CD8-positive, alpha-beta memory T cell (primary cell): ENCODE measurements at regions not wholly inside any gene's neighbourhood (a gene's known extent, or its start where the extent isn't known, plus 50 kb on each side); places are given as distances from the start of the nearest gene placed in this dataset.

Experiments
- CTCF ChIA-PET: fragments of 350-600 bp; sonication (Branson Sonifier 250); formaldehyde crosslinking; loops from one replicate; lab custom pipeline; 2021; ENCODE audit warnings: antibody characterized with exemption; lab: Charles Lee
- POLR2A ChIA-PET: fragments of 350-600 bp; sonication (Branson Sonifier 250); formaldehyde crosslinking; loops from one replicate; lab custom pipeline; 2021; ENCODE audit warnings: antibody characterized with exemption; lab: Charles Lee
- DNase-seq, 5 donors: peaks; one replicate each; pipeline versions ENCODE4 v3.0.0 to v3.0.0-alpha.2; 2020 to 2022; ENCODE audit warnings: mixed read lengths in 1 of 5
- H3K27ac ChIP-seq: one replicate; pipeline ENCODE4 v1.7.0; 2013; ENCODE audit warnings: low read depth, mild to moderate bottlenecking, low read length, moderate library complexity
- H3K27me3 ChIP-seq: 2 replicates; pipeline ENCODE4 v1.7.0; 2013; ENCODE audit warnings: low read length, mild to moderate bottlenecking; ENCODE audit not compliant: insufficient read depth, poor library complexity, severe bottlenecking
- H3K36me3 ChIP-seq: 2 replicates; pipeline ENCODE4 v1.7.0; 2013; ENCODE audit warnings: mild to moderate bottlenecking, low read length, moderate library complexity; ENCODE audit not compliant: insufficient read depth
- H3K4me1 ChIP-seq: 2 replicates; pipeline ENCODE4 v1.7.0; 2013; ENCODE audit warnings: mild to moderate bottlenecking, low read length, moderate library complexity; ENCODE audit not compliant: insufficient read depth
- H3K4me3 ChIP-seq: 2 replicates; pipeline ENCODE4 v1.7.0; 2013; ENCODE audit warnings: mild to moderate bottlenecking, low read length
- H3K9me3 ChIP-seq: 2 replicates; pipeline ENCODE4 v1.7.0; 2013; ENCODE audit warnings: mild to moderate bottlenecking, low read length
- H3K27ac Mint-ChIP-seq, 8 donors: one replicate each; pipeline ENCODE4 v1.8.0; 2020 to 2021; ENCODE audit warnings: mixed read lengths in 8 of 8, mild to moderate bottlenecking in 6 of 8, inconsistent platforms in 3 of 8, moderate library complexity in 3 of 8
- H3K27me3 Mint-ChIP-seq, 2 donors: one replicate each; pipeline ENCODE4 v1.8.0; 2020 to 2021; ENCODE audit warnings: mixed read lengths in 2 of 2, mild to moderate bottlenecking in 1 of 2, moderate library complexity in 1 of 2
- H3K36me3 Mint-ChIP-seq, 3 donors: one replicate each; pipeline ENCODE4 v1.8.0; 2020 to 2021; ENCODE audit warnings: mixed read lengths in 3 of 3, inconsistent platforms in 1 of 3, mild to moderate bottlenecking in 1 of 3
- H3K4me1 Mint-ChIP-seq, 3 donors: one replicate each; pipeline ENCODE4 v1.8.0; 2020 to 2021; ENCODE audit warnings: mixed read lengths in 3 of 3, inconsistent platforms in 1 of 3, mild to moderate bottlenecking in 1 of 3
- H3K4me3 Mint-ChIP-seq, 7 donors: one replicate each; pipeline ENCODE4 v1.8.0; 2020 to 2021; ENCODE audit warnings: mixed read lengths in 7 of 7, mild to moderate bottlenecking in 6 of 7, moderate library complexity in 4 of 7, inconsistent platforms in 2 of 7
- H3K9me3 Mint-ChIP-seq, 5 donors: one replicate each; pipeline ENCODE4 v1.8.0; 2020 to 2022; ENCODE audit warnings: mixed read lengths in 5 of 5, mild to moderate bottlenecking in 3 of 5, moderate library complexity in 2 of 5, inconsistent platforms in 1 of 5

GRCh38 chr7:41418337-41418736 is 284.6 kb downstream of the INHBA start:
- DNase-seq = no peak
- Mint-ChIP-seq H3K4me1 (no peaks in the 10 kb centered on the region), H3K4me3 (no peak overlapping the region), H3K9me3 (peaks cover 4 to 10% (median 7%) of the 10 kb centered on the region in 5 donors), H3K27me3 (no peaks in the 10 kb centered on the region), H3K27ac (no peak overlapping the region), H3K36me3 (no peaks in the 10 kb centered on the region)
- no peaks in the 10 kb centered on the region for H3K36me3 ChIP-seq
- POLR2A ChIA-PET = no interaction called here
- H3K27ac ChIP-seq = no peak overlapping the region
- H3K4me1 ChIP-seq = no peaks in the 10 kb centered on the region
- H3K27me3 ChIP-seq = no peaks in the 10 kb centered on the region
- no peak overlapping the region for H3K4me3 ChIP-seq
- no peaks in the 10 kb centered on the region for H3K9me3 ChIP-seq
- CTCF ChIA-PET = no interaction called here

GRCh38 chr7:41416208-41416595 is 286.7 kb downstream of the INHBA start:
- Histone ChIP-seq H3K4me1 (no peaks in the 10 kb centered on the region), H3K27ac (no peak overlapping the region), H3K27me3 (no peaks in the 10 kb centered on the region), H3K4me3 (no peak overlapping the region), H3K36me3 (no peaks in the 10 kb centered on the region), H3K9me3 (no peaks in the 10 kb centered on the region)
- no peaks in the 10 kb centered on the region for H3K36me3 Mint-ChIP-seq
- no peaks in the 10 kb centered on the region for H3K27me3 Mint-ChIP-seq
- H3K4me3 Mint-ChIP-seq = no peak overlapping the region
- POLR2A ChIA-PET = no interaction called here
- H3K9me3 Mint-ChIP-seq = peaks cover 2 to 10% (median 6%) of the 10 kb centered on the region in 5 donors
- CTCF ChIA-PET = no interaction called here
- no peak for DNase-seq
- H3K4me1 Mint-ChIP-seq = no peaks in the 10 kb centered on the region
- no peak overlapping the region for H3K27ac Mint-ChIP-seq

GRCh38 chr7:41415471-41416207 is 287.3 kb downstream of the INHBA start:
- DNase-seq = no peak
- no peaks in the 10 kb centered on the region for H3K27me3 ChIP-seq
- peaks cover 2 to 10% (median 5%) of the 10 kb centered on the region in 5 donors for H3K9me3 Mint-ChIP-seq
- H3K27ac ChIP-seq = no peak overlapping the region
- no peak overlapping the region for H3K4me3 ChIP-seq
- ChIA-PET CTCF (no interaction called here), POLR2A (no interaction called here)
- H3K4me1 ChIP-seq = no peaks in the 10 kb centered on the region
- H3K36me3 Mint-ChIP-seq = no peaks in the 10 kb centered on the region
- H3K27ac Mint-ChIP-seq = no peak overlapping the region
- H3K4me1 Mint-ChIP-seq = no peaks in the 10 kb centered on the region
- no peak overlapping the region for H3K4me3 Mint-ChIP-seq
- no peaks in the 10 kb centered on the region for H3K9me3 ChIP-seq
- no peaks in the 10 kb centered on the region for H3K27me3 Mint-ChIP-seq
- H3K36me3 ChIP-seq = no peaks in the 10 kb centered on the region

GRCh38 chr7:41415051-41415450 is 287.8 kb downstream of the INHBA start:
- Histone ChIP-seq H3K36me3 (no peaks in the 10 kb centered on the region), H3K9me3 (no peaks in the 10 kb centered on the region), H3K4me1 (no peaks in the 10 kb centered on the region), H3K27ac (no peak overlapping the region), H3K4me3 (no peak overlapping the region), H3K27me3 (no peaks in the 10 kb centered on the region)
- CTCF ChIA-PET = no interaction called here
- Mint-ChIP-seq H3K4me1 (no peaks in the 10 kb centered on the region), H3K36me3 (no peaks in the 10 kb centered on the region), H3K27me3 (no peaks in the 10 kb centered on the region), H3K27ac (no peak overlapping the region), H3K4me3 (no peak overlapping the region), H3K9me3 (peaks cover 2 to 10% (median 5%) of the 10 kb centered on the region in 5 donors)
- POLR2A ChIA-PET = no interaction called here
- no peak for DNase-seq

DNA sequence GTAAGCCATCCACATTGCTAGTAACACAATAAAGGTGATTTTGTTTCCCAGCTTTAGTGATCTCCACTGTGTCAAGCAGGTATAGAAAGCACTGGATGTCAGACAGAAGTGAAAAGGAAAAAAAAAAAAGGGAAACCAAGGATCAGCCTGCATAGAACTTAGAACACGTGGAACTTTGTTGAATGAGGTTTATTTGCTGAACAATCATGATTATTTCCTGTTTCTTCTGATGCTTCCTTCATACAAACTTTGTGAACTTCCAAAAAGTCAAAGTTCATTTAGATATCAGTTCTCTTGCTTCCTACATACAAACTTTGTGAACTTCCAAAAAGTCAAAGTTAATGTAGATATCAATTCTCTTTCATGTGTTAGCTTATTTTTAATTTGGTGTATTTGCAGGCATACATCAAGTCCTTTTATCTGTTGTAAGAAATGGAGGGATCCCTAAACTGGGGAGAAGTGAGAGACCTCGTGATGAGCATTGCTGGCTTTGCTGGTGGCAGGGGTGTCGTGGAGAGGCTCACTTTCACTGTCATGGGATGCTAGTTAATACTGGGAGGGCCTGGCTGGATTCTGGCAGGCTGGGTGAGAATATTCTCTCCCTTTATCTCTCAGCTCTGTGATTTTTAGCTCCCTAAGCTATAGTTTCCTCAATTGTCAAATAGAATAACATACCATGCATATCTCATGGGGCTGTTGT is 298.4 kb downstream of the INHBA start:
- ChIA-PET POLR2A (no interaction called here), CTCF (no interaction called here)
- no peaks in the 10 kb centered on the region for H3K36me3 Mint-ChIP-seq
- Histone ChIP-seq H3K4me3 (no peak overlapping the region), H3K27me3 (no peaks in the 10 kb centered on the region), H3K4me1 (no peaks in the 10 kb centered on the region), H3K36me3 (no peaks in the 10 kb centered on the region), H3K27ac (no peak overlapping the region), H3K9me3 (no peaks in the 10 kb centered on the region)
- DNase-seq = no peak
- H3K27ac Mint-ChIP-seq = no peak overlapping the region
- no peaks in the 10 kb centered on the region for H3K27me3 Mint-ChIP-seq
- H3K4me3 Mint-ChIP-seq = no peak overlapping the region
- H3K4me1 Mint-ChIP-seq = no peaks in the 10 kb centered on the region
- peaks cover 1 to 15% (median 13%) of the 10 kb centered on the region in 5 donors for H3K9me3 Mint-ChIP-seq

- Histone ChIP-seq H3K9me3 (no peaks in the 10 kb centered on the region), H3K27ac (no peak overlapping the region), H3K27me3 (no peaks in the 10 kb centered on the region), H3K4me1 (no peaks in the 10 kb centered on the region), H3K36me3 (no peaks in the 10 kb centered on the region), H3K4me3 (no peak overlapping the region)
- Mint-ChIP-seq H3K4me3 (no peak overlapping the region), H3K36me3 (no peaks in the 10 kb centered on the region), H3K27me3 (no peaks in the 10 kb centered on the region), H3K9me3 (peaks cover 0 to 18% (median 12%) of the 10 kb centered on the region in 5 donors), H3K27ac (no peak overlapping the region), H3K4me1 (no peaks in the 10 kb centered on the region)
- ChIA-PET POLR2A (no interaction called here), CTCF (no interaction called here)
- DNase-seq = no peak
Measured at GRCh38 chr7:41403291-41403690, 299.6 kb downstream of the INHBA start.

GRCh38 chr7:41401833-41402232 is 301.1 kb downstream of the INHBA start:
- H3K4me3 Mint-ChIP-seq = no peak overlapping the region
- H3K27ac Mint-ChIP-seq = no peak overlapping the region
- Histone ChIP-seq H3K27me3 (no peaks in the 10 kb centered on the region), H3K4me3 (no peak overlapping the region), H3K36me3 (no peaks in the 10 kb centered on the region), H3K27ac (no peak overlapping the region), H3K9me3 (no peaks in the 10 kb centered on the region), H3K4me1 (no peaks in the 10 kb centered on the region)
- ChIA-PET POLR2A (no interaction called here), CTCF (no interaction called here)
- no peaks in the 10 kb centered on the region for H3K4me1 Mint-ChIP-seq
- no peaks in the 10 kb centered on the region for H3K27me3 Mint-ChIP-seq
- no peak for DNase-seq
- no peaks in the 10 kb centered on the region for H3K36me3 Mint-ChIP-seq
- H3K9me3 Mint-ChIP-seq = peaks cover 0 to 24% (median 10%) of the 10 kb centered on the region in 5 donors

DNA sequence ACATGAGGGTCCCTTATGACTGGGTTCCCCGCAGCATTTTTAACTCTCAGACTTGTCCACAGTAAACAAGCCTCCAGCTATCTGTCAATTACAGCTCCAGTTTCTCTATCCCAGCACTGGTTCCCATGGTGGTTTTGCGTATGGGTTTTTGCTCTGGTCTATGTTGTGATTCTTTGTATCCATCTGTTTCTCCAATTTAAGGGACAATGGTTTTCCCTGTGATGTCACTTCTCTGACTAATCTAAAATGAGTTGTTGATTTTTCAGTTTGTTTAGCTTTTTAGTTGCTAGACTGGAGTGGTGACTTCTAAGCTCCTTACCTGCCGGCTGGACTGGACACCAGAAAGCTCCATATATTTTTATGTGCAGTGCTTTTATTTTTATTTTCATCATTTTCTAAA is 303.7 kb downstream of the INHBA start:
- H3K36me3 ChIP-seq = no peaks in the 10 kb centered on the region
- no peak overlapping the region for H3K4me3 Mint-ChIP-seq
- no peak overlapping the region for H3K27ac ChIP-seq
- peaks cover 0 to 26% (median 7%) of the 10 kb centered on the region in 5 donors for H3K9me3 Mint-ChIP-seq
- no peaks in the 10 kb centered on the region for H3K4me1 Mint-ChIP-seq
- no peaks in the 10 kb centered on the region for H3K27me3 Mint-ChIP-seq
- no peaks in the 10 kb centered on the region for H3K4me1 ChIP-seq
- DNase-seq = no peak
- H3K27me3 ChIP-seq = no peaks in the 10 kb centered on the region
- H3K4me3 ChIP-seq = no peak overlapping the region
- no peak overlapping the region for H3K27ac Mint-ChIP-seq
- ChIA-PET CTCF (no interaction called here), POLR2A (no interaction called here)
- no peaks in the 10 kb centered on the region for H3K36me3 Mint-ChIP-seq
- H3K9me3 ChIP-seq = no peaks in the 10 kb centered on the region
